GM13976 (cell line): ENCODE measurements at regions not wholly inside any gene's neighbourhood (a gene's known extent, or its start where the extent isn't known, plus 50 kb on each side); places are given as distances from the start of the nearest gene placed in this dataset.

Source experiments
- DNase-seq: peaks from one replicate; pipeline ENCODE4 v3.0.0; 2012; ENCODE audit warnings: low spot score
- in situ Hi-C: fragments of 300-500 bp; cut with MboI; formaldehyde crosslinking; loops from one replicate; pipeline ENCODE4 v1.12.0; 2022; ENCODE audit warnings: low sequenced_read_pairs, mixed read lengths, inconsistent platforms; ENCODE audit not compliant: unreplicated experiment
- TF ChIP-seq, protein P1 (sequence below): IDR thresholded peaks from 2 replicates; pipeline ENCODE4 v1.5.1; 2012; ENCODE audit warnings: borderline replicate concordance, mild to moderate bottlenecking; ENCODE audit not compliant: insufficient read depth; ENCODE audit errors: extremely low read depth, missing control alignments, control extremely low read depth

DNA sequence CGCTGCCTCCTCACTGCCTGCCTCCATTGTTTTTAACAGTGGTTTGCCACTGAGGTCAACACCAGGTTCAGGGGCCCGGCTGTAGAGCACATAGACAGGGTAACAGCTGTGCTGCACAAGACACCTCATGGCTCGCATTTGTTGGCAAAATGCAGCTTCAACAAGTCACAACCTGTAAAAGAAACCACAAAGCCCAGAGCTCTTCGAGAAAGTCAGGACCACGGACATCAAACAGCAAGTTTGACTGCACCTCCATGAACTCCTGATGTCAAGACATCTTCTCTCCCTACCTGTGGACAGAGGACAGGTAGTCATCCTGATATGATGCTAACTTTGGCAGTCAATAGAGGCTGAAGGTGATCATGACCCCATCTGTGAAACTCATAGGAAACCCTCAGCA is 142.4 kb upstream of the SOX9 start:
- TF ChIP-seq, protein P1, sequence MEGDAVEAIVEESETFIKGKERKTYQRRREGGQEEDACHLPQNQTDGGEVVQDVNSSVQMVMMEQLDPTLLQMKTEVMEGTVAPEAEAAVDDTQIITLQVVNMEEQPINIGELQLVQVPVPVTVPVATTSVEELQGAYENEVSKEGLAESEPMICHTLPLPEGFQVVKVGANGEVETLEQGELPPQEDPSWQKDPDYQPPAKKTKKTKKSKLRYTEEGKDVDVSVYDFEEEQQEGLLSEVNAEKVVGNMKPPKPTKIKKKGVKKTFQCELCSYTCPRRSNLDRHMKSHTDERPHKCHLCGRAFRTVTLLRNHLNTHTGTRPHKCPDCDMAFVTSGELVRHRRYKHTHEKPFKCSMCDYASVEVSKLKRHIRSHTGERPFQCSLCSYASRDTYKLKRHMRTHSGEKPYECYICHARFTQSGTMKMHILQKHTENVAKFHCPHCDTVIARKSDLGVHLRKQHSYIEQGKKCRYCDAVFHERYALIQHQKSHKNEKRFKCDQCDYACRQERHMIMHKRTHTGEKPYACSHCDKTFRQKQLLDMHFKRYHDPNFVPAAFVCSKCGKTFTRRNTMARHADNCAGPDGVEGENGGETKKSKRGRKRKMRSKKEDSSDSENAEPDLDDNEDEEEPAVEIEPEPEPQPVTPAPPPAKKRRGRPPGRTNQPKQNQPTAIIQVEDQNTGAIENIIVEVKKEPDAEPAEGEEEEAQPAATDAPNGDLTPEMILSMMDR: no peak
- no peak for DNase-seq
- in situ Hi-C loops: no loop called here

DNA sequence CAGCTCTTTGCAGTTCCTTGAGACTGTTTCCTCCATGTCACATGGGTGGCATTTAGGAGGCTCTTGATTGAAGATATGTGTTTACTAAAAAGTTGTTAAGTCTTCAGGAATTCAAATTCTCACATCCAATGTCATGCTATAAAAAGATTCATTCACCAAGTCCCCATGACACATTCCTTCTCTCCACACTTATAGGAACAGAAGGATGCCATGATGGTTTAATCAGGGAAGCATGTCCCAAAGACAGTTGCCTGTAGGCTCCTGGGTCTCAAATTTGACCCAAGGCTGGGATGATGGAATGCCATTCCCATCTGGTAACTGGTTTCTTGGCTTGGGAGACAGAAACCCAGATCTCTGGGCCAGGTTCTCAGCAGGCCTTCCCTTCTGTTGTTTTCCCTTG is 140.6 kb upstream of the SOX9 start:
- TF ChIP-seq, protein P1: no peak
- in situ Hi-C loops: no loop called here
- DNase-seq: no peak

DNA sequence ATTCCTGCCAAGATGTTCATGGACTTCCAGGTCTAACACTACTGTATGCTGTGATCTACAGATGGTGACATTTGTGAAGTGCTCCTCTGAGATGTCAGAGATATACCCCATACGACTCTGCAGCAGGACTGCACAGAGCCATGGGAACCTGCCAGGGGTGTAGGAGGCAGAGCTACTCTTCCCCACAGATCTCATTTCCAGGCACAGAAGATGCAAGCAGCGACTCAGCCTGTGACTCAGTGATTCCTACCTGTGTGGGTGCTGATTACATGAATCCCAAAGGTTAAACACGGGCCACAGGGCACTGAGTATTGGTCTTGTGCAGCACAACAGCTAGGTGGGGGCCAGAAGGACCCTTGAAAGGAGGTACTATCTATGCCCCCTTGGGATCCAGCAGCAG is 137.0 kb upstream of the SOX9 start:
- in situ Hi-C loops: no loop called here

DNA sequence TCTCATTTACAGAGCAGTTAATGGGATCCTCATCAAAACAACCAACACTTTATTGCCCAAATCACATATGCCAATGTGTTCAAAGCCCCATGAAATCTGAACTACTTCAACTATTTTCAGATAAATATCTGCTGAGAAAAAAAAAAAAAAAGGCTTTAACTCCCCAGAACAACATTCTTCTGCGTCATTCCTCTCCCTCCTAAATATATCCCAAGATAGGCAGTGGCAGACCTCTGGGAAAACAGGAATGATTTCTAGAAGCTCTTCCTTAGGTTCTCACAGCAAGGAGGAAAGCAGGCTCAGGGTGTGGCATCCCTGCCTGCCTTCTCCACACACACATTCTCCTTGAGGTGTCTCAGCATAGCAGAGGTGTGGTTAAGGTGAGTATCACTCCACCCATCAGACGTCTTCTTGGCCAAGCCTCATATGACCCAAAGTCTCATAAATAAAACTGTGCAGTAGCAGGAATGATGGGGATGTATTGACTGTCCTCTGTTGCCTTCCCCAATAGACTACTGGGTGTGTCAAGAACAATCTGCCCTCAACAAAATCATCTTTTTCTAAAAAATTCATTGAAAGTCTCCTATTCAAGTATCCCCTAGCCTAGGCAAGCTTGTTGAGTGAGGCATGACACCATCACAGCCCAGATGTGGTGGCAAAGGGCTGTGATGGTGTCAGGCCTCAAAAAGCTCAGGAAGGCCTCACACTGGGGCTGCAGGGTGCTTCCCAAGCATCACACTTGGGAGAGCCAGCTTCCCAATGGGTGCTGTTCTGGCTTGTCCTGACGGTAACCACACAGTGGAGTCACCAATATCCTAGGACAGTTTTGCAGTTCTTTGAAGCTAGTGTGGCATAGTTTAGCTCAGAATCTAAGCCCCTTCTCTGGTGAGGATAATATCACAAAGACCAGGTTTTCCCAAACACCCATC is 135.4 kb upstream of the SOX9 start:
- TF ChIP-seq, protein P1: no peak
- in situ Hi-C loops: no loop called here
- DNase-seq: no peak

More for the DNA sequence above, 137.0 kb upstream of the SOX9 start:
- TF ChIP-seq, protein P1: no peak
- DNase-seq: no peak

DNA sequence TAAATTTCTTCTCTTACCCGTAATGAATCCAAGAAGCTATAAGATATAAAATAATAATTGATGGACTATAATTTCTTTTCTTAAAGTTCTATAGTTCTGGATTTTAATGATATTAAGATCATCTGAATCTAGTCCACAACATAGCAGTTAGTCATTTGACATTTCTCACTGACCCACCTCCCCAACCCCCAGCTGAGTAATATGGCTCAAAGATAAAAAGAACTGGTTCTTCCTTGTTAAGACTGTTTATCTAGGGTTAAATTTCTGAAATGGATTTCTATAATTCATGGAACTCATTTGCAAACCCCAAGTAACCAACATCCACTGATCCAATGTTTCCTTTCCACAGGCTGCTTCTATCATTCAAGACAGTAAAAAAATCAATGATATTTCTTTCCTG is 133.9 kb upstream of the SOX9 start:
- TF ChIP-seq, protein P1: no peak
- in situ Hi-C loops: no loop called here
- no peak for DNase-seq

DNA sequence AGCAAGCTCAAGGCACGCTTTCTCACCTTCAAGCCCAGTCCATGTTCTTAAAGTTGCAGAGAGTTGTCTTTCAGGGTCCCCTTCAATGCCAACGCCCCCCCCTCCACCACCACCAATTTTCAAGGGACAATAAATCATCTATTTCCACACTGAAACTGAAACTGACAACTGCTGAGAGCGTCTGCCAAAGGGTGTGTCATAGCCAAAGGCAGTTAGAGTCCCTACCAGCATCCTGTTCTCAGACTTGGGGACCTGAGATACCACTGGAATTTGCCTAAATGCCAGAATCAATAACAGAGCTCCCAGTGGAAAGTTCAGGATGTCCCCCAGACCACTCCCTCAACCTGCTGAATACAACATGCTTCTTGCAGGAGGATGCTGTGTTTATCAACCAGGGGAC is 133.2 kb upstream of the SOX9 start:
- in situ Hi-C loops: no loop called here
- DNase-seq: no peak
- TF ChIP-seq, protein P1: no peak
